Smooth muscle cell (in vitro differentiated cells): ENCODE measurements at regions not wholly inside any gene's neighbourhood (a gene's known extent, or its start where the extent isn't known, plus 50 kb on each side); places are given as distances from the start of the nearest gene placed in this dataset.

Experiments
- DNase-seq: peaks from one replicate; lab custom pipeline; 2025; ENCODE audit not compliant: unreplicated experiment; lab: John Stamatoyannopoulos, UW
- H2AFZ ChIP-seq: fragments of 200-600 bp; sonication (generic); 2 replicates; pipeline ENCODE4 v1.6.0; 2016; ENCODE audit warnings: antibody characterized with exemption, low read depth, mild to moderate bottlenecking
- H3F3A ChIP-seq: fragments of 200-600 bp; sonication (generic); 2 replicates; pipeline ENCODE4 v1.6.0; 2017; ENCODE audit warnings: antibody characterized with exemption, low read depth
- H3K27ac ChIP-seq: fragments of 200-600 bp; sonication (generic); 2 replicates; pipeline ENCODE4 v1.5.1; 2016; ENCODE audit warnings: low read depth, mild to moderate bottlenecking
- H3K27me3 ChIP-seq: fragments of 200-600 bp; sonication (generic); 2 replicates; pipeline ENCODE4 v1.6.1; 2016; ENCODE audit warnings: low read depth, mild to moderate bottlenecking
- H3K36me3 ChIP-seq: fragments of 200-600 bp; sonication (generic); 2 replicates; pipeline ENCODE4 v1.5.1; 2016; ENCODE audit warnings: low read depth
- H3K4me1 ChIP-seq: fragments of 200-600 bp; sonication (generic); 2 replicates; pipeline ENCODE4 v1.5.1; 2016; ENCODE audit warnings: low read depth
- H3K4me2 ChIP-seq: fragments of 200-600 bp; sonication (generic); 2 replicates; pipeline ENCODE4 v1.6.0; 2016; ENCODE audit warnings: mild to moderate bottlenecking
- H3K4me3 ChIP-seq: fragments of 200-600 bp; sonication (generic); 2 replicates; pipeline ENCODE4 v1.5.1; 2016; ENCODE audit warnings: mild to moderate bottlenecking
- H3K79me2 ChIP-seq: fragments of 200-600 bp; sonication (generic); 2 replicates; pipeline ENCODE4 v1.6.0; 2016; ENCODE audit warnings: low read depth, mild to moderate bottlenecking
- H3K9ac ChIP-seq: fragments of 200-600 bp; sonication (generic); 2 replicates; pipeline ENCODE4 v1.6.0; 2016; ENCODE audit warnings: low read depth
- H3K9me3 ChIP-seq: fragments of 200-600 bp; sonication (generic); replicated peaks from 2 replicates; pipeline ENCODE4 v1.5.1; 2016; ENCODE audit warnings: low read depth
- H4K20me1 ChIP-seq: fragments of 200-600 bp; sonication (generic); 2 replicates; pipeline ENCODE4 v1.6.0; 2016; ENCODE audit warnings: low read depth
- WGBS: methylation state at CpG from one replicate; pipeline ENCODE4 v1.1.7; 2016; ENCODE audit warnings: low lambda C conversion rate; 5-methylcytosine and 5-hydroxymethylcytosine counted together
- TF ChIP-seq, protein P1 (sequence below): fragments of 200-600 bp; sonication (generic); IDR thresholded peaks from 2 replicates; pipeline ENCODE4 v1.5.1; 2017; ENCODE audit warnings: borderline replicate concordance, mild to moderate bottlenecking, antibody characterized with exemption; ENCODE audit not compliant: insufficient read depth, poor library complexity, severe bottlenecking

DNA sequence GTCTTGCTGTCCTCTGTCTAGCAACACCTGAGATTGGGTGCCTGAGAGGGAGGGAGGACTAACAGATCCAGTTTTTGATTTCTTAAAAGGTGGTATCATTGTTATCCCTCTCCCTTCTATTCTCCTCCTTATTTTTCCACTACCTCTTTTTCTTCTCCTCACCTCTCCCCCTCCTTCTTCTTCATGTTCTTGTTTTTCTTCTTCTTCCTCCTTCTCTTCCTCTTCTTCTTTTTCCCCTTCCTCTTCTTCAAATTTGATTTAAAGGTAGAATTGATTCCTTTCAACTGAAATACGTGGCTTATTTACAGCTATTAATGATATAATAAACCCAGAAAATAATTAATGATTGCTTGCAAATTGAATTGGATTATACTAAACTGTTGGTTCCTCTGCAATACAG lies 256.8 kb upstream of the BTG1 start:
- Histone ChIP-seq H3K4me1 (peaks cover 10% of the 10 kb centered on the region), H3K79me2 (no peaks in the 10 kb centered on the region), H3K27me3 (no peaks in the 10 kb centered on the region), H4K20me1 (no peaks in the 10 kb centered on the region), H2AFZ (no peak overlapping the region), H3K9me3 (no peaks in the 10 kb centered on the region), H3K4me2 (no peak overlapping the region), H3K9ac (no peak overlapping the region), H3F3A (no peaks in the 10 kb centered on the region), H3K27ac (no peak overlapping the region), H3K4me3 (no peak overlapping the region), H3K36me3 (no peaks in the 10 kb centered on the region)
- WGBS, result 90% methylated on average over 1 of the region's 1 CpG
- TF ChIP-seq, protein P1, sequence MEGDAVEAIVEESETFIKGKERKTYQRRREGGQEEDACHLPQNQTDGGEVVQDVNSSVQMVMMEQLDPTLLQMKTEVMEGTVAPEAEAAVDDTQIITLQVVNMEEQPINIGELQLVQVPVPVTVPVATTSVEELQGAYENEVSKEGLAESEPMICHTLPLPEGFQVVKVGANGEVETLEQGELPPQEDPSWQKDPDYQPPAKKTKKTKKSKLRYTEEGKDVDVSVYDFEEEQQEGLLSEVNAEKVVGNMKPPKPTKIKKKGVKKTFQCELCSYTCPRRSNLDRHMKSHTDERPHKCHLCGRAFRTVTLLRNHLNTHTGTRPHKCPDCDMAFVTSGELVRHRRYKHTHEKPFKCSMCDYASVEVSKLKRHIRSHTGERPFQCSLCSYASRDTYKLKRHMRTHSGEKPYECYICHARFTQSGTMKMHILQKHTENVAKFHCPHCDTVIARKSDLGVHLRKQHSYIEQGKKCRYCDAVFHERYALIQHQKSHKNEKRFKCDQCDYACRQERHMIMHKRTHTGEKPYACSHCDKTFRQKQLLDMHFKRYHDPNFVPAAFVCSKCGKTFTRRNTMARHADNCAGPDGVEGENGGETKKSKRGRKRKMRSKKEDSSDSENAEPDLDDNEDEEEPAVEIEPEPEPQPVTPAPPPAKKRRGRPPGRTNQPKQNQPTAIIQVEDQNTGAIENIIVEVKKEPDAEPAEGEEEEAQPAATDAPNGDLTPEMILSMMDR, result no peak
- no peak for DNase-seq

DNA sequence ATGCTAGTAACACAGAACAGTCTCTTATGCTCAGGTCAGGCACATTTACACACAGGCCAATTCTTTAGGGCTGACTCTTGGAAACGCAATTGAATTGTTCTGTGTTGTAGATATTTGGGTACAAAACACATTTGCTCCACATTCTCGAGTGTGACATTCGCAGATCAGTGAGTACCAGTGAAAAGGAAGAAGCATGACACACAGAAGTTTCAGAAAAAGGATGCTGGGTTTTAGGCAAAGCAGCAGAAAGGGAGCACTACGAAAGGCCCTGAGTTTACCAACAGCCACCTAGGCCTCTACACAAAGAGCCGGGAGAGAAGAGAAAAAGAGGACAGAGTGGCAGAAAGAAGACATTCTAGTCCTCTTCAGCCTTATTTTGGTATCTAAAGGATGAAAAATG lies 254.4 kb upstream of the BTG1 start:
- Histone ChIP-seq H2AFZ (no peak overlapping the region), H3K4me2 (no peak overlapping the region), H3K9me3 (no peaks in the 10 kb centered on the region), H4K20me1 (no peaks in the 10 kb centered on the region), H3K4me3 (no peak overlapping the region), H3K79me2 (no peaks in the 10 kb centered on the region), H3K9ac (no peak overlapping the region), H3K27me3 (no peaks in the 10 kb centered on the region), H3F3A (no peaks in the 10 kb centered on the region), H3K4me1 (peaks cover 10% of the 10 kb centered on the region), H3K27ac (no peak overlapping the region), H3K36me3 (no peaks in the 10 kb centered on the region)
- no peak for DNase-seq
- TF ChIP-seq, protein P1, result no peak
- 94% methylated on average over 5 of the region's 5 CpGs for WGBS

DNA sequence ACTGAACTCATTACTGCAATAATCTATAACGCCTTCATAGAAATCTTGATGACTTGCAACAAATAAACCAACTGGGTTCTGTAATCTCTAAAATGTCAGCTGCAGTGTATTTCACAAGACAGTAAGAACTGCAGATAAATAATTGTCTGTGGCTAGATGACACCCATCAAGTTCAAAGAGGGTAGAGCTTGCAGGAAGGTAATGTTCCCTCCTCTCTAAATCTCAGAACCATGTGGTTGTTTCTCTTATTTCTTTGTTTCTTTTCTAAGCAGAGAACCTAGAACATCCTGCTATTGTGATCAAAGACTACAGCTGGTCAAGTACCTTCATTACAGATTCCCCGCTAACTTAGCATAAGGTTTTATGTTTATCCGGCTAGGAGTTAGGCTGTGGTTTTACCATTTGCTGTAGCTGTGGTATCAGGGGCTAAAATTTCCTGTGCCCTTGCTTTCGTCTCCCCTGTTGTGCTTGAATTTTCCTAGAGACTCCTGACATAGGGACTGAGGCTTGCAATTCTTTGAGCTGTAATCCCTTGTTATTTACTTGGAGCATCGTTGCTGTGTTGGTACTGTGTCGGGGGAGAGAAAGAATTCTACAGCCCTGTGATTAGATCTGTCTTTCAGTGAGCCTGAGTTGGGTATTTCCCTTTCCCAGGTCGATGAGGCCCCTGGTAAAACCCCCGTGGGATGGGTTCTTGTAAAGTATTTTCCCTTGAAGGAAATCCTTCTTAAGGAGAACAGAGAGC lies 253.1 kb upstream of the BTG1 start:
- no peaks in the 10 kb centered on the region for H3K79me2 ChIP-seq
- H3K36me3 ChIP-seq, result no peaks in the 10 kb centered on the region
- H3K27ac ChIP-seq, result peak overlapping the region; percentile 21
- no peaks in the 10 kb centered on the region for H3F3A ChIP-seq
- H3K9me3 ChIP-seq, result no peaks in the 10 kb centered on the region
- peak overlapping the region; percentile 65 for H2AFZ ChIP-seq
- H3K4me1 ChIP-seq, result peaks cover 10% of the 10 kb centered on the region
- WGBS, result 44% methylated on average over 8 of the region's 8 CpGs
- TF ChIP-seq, protein P1, result no peak
- DNase-seq, result no peak
- H4K20me1 ChIP-seq, result no peaks in the 10 kb centered on the region
- no peak overlapping the region for H3K4me3 ChIP-seq
- no peak overlapping the region for H3K9ac ChIP-seq
- no peaks in the 10 kb centered on the region for H3K27me3 ChIP-seq
- peak overlapping the region; percentile 20 for H3K4me2 ChIP-seq
